Hematopoietic multipotent progenitor cell treated with erythropoietin and hydrocortisone succinate and interleukin-3 and kit ligand, for 4 days (in vitro differentiated cells): ENCODE measurements at regions not wholly inside any gene's neighbourhood (a gene's known extent, or its start where the extent isn't known, plus 50 kb on each side); places are given as distances from the start of the nearest gene placed in this dataset.
"Not testable (repeated sequence)": the region's sequence is repeated elsewhere in the genome, so short reads cannot be mapped to it uniquely, and the experiment has no call there.

ENCODE experiments used
- DNase-seq: peaks from one replicate; pipeline ENCODE4 v3.0.0-alpha.2; 2015

DNA sequence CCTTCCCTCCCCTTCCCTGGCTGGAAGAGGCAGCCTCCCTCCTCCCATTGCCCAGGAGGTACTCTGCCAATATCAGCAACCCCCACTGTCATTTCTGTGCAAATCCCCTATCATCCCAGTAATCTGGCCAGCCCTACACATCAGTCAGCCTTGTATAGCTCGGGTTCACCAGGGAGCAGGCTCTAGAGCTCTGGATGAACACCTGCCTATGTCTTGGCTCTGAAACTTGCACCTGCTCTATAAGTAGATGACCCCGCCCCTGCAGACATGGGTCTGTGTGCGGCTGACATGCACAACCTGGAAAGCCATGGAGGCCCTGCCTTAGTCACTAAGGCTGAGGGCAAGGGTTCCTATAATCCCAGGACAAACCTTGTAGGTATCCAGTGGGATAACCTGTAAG is 1042.9 kb downstream of the UQCRFS1 start:
- no peak for DNase-seq

DNA sequence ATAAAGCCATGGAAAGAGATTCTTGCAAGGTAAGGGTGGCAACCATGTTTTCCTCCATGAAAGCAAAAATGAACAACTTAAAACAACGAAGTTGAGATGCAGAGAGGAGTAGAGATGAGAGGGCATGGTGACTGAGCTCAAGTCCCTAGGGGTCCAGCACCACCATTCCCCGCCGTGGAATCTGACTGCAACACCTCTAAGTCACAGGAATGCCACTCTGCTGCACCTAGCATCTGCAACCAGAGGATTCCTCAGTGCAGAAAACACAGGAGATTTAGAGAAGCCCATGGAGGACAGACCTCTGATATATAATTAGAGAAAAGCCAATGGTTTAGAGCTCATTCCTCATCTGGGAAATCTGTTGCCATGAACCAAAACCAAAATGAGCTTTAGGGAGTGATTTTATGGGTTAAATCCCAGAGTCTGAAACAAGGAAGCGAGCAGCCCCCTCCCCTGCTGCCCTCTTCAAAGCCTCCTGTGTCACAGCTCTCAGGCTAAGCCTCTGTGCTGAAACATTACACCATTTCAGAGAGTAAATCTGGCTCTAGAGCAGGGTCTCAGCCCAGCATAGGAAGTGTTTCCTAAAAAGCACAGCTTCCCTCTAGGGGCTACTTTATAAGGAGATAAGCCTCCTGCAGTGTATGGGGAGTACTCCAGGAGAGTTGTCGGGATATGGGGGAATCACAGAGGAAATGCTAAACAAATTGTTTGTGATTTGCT is 1043.6 kb downstream of the UQCRFS1 start:
- no peak for DNase-seq

DNA sequence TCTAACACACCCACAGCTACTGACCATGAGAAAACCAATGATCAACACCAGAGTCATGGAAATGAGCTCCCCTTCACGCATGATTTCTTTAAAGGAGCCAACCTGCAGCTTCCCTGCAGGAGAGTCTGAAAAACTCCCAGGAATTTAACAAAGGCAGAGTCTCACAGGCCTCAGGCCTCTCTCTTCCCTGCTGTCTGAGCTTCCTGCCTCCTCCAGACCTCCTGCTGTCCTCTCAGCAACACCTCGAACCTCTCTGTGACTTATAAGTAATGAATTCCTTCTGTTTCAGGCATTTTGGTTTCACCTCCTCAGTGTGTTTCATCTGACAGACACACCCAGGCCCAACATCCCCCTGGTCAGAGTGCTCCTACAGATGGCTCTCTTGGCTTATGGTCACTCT is 1044.4 kb downstream of the UQCRFS1 start:
- no peak for DNase-seq

DNA sequence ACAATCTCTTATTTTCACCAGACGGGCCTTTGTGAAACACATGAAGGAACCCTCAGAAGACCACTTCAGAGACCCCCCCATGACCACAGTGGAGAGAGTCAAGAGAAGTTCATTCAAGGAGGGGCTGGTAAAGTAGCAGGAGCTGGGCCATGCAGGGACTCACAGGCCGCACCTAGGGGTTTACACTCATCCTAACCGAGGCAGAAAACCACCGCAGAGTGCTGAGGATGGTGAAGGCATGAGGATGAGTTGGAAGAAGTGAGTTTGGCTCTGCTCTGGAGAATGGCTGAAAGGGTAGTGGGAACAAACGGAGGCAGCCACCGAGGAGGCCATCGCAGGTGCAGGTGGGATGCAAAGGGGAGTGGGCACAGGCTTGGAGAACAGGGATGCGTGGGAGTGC is 1046.9 kb downstream of the UQCRFS1 start:
- no peak for DNase-seq

DNA sequence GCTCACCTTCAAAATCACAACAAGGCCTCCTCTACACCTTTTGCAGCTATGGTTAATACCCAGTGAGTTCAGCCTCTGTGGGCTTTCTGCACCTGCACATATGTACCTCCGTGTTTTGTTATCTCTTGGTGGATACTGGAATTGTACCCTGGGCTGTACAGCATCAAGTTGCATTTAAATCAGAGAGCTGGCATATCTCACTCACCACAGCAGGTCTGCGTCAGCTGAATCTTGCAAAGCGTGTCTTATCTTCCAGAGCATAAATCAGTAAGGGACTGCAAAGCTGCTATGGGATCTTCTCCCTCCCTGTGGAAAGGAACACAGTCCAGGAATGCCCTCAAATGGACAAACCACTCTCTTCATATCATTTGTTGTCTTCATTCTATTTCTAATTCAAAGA is 1048.7 kb downstream of the UQCRFS1 start:
- DNase-seq: no peak

DNA sequence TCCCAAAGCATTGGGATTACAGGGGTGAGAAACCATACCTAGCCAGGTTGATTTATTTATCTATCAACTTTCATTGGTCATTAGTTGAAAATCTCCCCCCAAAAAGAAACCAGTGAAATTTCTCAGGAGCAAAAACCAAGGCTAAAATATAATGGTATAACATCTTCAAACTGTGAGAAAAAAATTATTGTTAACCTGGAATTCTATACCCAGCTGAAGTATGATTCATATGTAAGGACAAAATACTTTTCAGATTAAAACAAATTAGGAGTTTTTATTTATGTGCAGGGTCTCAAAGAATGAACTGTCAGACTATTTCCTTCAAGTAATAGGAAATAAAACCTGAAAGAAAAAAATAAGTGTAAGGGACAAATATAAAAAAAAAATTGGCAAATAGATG is 1053.9 kb downstream of the UQCRFS1 start:
- no peak for DNase-seq

DNA sequence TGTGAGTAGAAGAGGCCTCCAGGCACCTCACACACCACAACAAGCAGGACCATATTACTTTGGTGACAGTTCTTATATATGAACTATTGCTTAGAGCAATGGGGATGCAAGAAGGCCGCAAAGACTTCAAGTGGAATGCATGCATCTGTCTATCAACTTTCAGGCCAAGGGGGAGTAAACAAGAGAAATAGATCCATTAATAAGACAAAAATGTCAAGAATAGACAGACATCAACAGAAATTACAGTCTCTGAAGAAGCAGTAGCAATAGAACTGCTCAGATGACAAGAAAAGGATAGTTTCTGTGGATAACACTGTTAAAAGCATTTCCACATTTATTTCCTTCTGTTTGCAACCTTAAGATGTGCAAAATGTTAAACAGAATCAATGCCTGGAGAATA is 1057.7 kb downstream of the UQCRFS1 start:
- no peak for DNase-seq

DNA sequence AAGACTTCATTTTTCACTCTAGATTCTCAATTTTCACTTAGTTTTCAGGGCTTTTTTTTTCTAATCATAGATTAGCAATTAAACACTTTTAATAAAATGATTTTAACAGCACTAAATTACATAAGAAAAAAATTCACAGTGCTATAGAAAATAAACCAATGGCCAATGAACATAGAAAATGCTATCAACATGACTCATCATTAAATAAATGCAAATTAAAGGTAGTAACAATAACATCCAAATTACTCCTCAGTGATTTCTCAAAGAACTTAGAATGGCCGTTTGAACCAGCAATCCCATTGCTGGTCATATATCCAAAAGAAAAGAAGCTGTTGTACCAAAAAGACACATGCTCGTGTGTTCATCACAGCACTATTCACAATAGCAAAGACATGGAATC is 1058.9 kb downstream of the UQCRFS1 start:
- DNase-seq: no peak

DNA sequence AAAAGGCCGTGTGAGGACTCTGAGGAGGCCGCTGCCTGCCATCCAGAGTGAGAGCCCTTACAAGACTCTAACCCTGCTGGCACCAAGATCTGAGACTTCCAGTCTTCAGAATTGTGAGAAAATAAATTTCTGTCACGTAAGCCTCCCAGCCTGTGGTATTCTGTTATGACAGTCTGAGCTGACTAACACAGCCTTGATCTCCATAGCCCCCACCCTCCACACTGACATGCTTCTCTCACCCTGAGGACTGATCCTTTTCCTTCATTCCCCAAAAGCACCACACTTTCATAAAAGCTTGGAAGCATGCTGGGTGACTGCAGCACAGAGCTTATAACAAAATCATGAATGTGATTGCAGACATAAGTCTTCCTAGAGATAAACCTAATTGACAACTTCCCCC is 1059.8 kb downstream of the UQCRFS1 start:
- no peak for DNase-seq

DNA sequence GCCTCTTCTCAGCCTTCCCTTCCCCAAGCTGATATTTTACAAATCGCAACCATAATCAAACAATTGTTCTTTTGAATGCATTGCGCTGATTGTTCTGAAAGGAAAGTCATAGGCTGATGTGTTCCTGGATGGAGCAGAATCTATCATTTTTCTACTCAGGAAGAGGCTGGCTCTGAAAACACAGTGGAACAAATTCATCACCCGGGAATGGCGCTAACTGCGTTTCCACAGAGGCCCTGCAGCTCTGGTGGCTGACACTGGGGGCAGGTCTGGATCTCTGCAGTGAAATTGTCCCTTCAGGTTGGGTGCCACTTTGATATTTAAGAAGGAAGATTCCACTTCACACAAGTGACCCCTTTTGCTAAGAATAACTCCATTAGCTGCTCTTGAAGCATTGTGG is 1060.8 kb downstream of the UQCRFS1 start:
- no peak for DNase-seq

DNA sequence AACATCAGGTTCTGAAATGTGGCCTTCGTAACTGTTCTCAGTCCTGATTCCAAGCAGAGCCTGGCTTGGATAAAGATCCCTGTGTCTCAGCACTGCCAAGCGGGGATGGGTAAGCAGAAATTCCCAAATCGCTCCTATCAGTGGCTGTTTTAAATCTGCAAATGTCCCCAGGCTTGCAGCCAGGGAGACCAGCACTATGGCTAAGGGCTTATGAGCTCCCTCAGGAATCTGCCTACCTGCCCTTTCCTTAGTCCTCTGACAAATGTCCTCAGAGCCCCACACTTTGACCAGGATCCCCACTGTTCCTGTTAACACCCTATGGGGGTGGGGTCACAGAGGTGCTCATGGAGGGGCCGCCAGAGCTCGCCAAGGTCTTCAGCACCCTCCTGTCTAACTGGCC is 1062.8 kb downstream of the UQCRFS1 start:
- no peak for DNase-seq

DNA sequence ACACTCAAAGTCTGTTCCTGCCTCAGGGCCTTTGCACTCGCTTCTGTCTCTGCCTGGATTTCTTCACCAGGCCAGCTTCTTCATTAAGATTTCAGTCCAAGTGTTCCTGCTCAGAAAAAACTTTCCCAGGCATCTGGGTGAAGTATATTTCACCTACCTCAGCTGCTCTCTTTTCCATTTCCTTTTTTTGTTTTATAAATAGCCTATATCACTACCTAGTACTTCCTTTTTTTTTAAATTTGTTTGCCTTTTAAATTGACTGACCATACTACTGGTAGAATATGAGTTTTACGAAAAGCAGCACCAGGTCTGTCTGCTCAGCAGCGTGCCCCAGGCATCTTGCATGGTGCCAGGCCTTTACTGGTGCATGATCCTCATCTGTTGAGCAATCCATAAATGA is 1064.4 kb downstream of the UQCRFS1 start:
- no peak for DNase-seq

DNA sequence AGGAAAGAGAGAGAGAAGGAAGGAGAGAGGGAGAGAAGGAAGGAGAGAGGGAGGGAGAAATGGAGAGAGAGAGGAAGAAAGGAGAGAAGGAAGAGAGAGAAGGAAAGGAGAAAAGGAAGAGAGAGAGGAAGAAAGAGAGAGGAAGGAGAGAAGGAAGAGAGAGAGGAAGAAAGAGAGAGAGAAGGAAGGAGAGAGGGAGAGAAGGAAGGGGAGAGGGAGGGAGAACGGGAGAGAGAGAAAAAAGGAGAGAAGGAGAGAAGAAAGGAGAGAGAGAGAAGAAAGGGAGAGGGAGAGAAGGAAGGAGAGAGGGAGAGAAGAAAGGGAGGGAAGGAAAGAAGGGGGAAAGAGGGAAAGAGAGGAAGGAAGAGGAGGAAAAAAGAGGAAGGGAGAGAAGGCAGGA is 1070.7 kb downstream of the UQCRFS1 start:
- DNase-seq: no peak

DNA sequence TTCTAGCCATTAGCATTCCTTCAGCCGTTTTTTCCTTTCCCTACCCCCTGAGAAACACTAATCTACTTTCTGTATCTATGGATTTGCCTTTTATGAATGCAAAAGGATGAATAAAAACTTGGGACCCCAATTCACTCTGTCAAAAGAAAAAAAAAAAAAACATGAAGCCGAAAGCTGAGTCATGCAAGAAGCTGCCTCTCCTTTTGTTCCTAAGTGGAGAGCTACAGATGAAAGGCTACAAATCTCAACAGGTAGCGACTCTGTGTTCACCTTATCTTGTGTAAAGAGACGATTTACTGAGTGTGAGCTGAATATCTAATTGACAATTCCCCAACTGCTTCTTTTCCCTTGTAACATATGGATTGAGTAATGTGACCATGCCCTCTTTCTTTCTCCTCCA is 1072.8 kb downstream of the UQCRFS1 start:
- DNase-seq: no peak

DNA sequence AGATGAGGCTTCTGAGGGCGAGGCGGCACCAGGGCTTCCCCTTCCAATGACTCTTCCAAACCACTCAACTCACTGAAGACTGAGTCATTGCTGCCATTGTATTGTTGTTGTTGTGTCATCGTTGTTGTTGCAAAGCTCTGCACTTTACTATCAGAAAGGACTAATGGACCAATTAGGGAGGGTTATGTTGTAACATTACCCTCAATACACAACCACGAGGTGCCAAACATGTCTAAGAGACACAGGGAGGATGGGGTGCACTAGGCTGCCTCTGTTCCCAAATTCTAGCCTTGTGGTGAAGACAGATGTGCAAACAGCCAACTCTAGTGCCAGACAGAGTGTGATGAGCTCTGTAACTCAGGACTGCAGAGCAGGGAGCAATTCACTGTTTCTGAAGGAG is 1075.2 kb downstream of the UQCRFS1 start:
- no peak for DNase-seq

DNA sequence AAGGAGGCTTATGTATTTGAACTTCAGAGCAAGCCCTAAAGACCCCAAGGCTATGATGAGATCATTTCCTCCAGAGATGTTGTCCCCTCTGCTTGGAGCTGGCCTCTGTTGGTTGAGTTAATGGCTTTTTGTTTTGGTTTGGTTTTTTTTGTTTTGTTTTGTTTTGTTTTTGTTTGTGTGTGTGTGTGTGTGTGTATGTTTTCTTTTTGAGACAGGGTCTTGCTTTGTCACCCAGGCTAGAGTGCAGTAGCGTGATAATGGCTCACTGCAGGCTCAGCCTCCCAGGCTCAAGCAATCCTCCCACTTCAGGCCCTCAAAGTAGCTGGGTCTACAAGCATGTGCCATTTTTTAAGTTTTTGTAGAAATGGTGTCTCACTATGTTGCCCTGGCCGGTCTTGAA is 1076.2 kb downstream of the UQCRFS1 start:
- no peak for DNase-seq

DNA sequence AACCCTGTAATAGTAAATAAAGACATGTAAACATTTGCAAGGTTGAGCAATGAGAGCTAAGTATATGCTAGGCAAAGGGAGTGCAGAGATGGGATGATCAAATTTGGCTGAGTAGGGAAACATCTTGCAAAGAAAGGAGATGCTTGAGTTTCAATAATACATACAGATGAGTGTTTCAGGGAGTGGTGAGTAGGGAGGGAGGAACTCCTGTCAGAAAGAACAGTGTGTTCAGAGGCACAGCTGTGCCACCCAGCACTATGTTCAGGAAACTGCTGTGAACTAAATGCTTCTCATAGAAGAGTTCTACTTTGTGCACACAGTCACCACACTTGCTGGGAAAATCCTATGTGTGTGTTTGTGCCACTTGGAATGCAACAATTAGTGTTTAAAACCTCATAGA is 1077.1 kb downstream of the UQCRFS1 start:
- DNase-seq: no peak

DNA sequence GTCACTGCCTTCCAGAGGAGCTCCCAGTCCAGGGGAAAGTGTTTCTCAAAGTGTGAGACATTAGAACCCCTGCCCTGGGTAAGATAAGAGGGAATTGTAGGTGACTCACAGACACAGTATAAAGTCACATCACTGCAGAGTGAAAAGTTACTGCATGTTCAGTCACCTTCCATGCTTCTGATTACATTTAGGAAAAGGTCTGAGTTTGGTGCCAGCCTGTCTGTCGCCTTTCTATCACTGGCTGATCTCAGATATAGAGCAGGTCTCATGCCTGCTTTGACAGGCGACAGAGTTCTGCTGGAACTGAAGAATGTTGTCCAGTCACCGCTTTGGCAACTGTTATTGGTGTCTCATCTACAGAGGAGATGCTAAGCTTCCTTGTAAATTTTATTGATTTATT is 1078.6 kb downstream of the UQCRFS1 start:
- DNase-seq: no peak

DNA sequence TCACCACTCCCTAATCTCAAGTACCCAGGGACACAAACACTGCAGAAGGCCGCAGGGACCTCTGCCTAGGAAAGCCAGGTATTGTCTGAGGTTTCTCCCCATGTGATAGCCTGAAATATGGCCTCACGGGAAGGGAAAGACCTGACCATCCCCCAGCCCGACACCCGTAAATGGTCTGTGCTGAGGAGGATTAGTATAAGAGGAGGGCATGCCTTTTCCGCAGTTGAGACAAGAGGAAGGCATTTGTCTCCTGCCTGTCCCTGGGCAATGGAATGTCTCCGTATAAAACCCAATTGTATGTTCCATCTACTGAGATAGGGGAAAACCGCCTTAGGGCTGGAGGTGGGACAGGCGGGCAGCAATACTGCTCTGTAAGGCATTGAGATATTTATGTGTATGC is 1082.1 kb downstream of the UQCRFS1 start:
- not testable (repeated sequence) for DNase-seq

DNA sequence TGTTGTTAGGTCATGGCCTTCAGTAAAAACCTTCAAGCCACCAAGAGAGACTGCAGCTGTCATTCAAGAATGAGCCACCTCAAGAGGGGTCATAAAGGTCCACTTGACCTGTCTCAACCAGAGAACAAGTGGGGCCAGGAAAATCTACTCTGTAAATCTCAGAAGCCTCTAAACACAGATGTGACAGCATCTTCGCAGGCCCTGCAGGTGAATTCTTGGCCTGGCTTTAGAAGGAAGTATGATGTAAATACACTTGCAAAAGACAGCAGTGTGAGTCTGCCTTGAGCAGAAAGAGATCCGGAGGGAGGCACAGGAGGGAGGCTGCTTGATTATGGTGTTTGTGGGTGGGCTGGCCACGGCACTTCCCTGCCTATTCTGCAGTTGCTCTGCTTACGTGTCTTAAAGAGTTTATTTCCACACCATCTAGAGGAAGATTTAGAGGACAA is 1082.9 kb downstream of the UQCRFS1 start:
- no peak for DNase-seq

DNA sequence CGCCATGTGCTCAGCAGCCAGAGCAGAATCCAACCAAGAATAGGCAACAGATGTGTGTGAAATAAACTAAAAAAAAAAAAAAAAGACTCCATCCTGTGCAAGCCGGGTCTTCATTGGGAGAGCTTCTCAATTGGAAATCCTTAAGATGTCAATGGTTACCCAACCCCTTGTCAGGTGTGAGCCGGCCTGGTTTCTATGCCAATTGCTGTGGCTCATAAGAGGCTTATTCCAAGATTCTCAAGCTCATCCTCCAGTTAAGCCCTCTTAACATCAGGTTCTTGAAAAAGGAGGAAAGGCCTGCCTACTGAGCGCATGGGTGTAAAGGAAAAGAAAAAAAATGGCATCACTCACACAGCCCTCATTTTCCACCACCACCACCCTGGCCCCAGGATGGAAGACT is 1084.6 kb downstream of the UQCRFS1 start:
- no peak for DNase-seq

DNA sequence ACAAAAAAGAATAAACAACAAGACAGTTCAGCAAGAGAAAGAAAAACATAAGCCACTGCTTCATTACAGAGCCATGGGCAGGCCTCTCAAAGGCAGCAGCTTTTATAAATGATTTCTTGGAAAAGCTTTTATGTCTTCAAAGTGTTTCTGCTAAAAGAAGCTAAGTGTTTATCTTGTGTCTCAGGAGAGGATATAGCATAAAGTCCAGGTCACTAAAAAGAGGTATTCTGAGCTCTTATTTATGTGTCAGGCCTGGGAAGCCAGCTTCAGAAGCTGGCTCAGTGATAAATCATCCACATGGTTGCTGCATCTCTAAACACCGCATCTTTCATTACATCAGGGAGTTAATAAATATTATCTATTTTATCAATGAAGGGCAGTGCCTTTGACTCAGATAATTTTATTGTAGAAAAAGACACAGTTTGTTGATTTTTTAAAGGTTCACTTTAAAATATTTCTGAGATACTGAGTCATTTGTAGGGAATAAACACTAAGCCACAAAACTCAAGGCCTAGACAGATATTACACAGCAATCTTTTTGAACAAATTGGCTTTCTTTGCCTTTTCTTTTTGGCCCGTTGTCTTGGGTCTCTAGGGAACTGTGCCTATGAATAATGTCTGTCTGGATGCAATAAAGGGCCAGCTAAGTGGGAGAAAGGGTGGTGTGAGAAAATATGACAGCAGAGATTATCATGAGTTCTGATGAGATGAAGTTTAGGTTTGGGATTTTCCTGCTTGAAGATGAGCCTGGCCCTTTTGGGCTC is 1086.6 kb downstream of the UQCRFS1 start:
- DNase-seq: no peak

DNA sequence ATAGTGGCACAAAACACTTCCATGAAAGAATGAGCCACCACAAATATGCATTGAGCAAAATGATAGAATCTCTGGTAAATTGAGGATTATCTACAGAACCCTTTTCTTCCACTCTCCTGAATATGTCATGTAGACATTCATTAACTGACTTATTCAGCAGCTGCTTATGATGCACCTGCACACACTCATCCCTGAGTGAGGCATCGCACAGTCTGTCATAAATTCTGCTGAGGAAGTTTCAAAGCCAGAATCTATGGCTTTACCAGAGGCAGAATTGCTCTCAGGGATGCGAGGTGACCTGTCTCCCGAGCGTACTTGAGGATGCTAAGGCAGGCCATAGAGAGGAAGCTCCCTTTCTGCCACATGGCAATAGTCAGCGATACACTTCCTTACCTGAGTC is 1090.2 kb downstream of the UQCRFS1 start:
- DNase-seq: no peak

DNA sequence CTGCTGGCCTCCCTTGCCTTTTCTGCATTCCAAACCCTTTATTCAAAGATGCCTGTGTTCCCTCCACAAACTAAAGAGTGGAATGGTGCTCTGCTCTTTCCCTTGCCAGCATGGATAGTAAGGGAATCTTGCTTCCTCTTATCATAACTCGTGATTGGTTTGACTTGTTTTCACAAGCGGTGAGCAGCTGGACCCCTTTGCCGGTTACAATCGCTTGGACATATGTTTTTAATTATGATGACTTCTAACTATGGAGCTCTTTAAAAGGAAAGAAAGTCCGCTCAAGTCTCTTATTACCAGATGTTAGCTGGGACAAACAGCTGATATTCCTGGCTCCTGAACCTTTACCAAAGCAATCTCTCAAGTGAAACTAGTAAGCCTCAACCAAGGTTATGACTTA is 1094.7 kb downstream of the UQCRFS1 start:
- DNase-seq: no peak

DNA sequence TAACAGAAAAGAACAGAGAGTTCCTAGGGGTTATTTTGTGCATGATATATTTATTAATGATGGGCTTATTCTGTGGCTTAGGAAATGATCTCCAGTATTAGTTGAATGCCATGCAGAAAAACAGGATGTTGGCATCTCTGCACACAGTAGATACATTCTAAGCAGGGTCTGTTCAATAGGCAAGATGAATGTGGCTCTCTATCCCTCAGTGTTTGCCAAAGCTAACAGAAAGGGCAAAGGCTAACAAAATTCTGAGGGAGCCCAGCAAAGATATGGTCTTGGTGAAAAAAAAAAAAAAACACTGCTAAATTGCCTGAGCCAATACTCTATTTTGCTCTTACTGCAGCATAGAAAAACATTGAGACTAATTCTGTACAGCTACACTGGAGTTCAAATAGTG is 1095.8 kb downstream of the UQCRFS1 start:
- no peak for DNase-seq
